PC-3 (cell line): ENCODE measurements at regions not wholly inside any gene's neighbourhood (a gene's known extent, or its start where the extent isn't known, plus 50 kb on each side); places are given as distances from the start of the nearest gene placed in this dataset.

Experiments used
- ATAC-seq: fragments of 200-7000 bp; cut with Tn5 transposase; 2 replicates; pipeline ENCODE4 v1.9.1; 2020; ENCODE audit warnings: mild to moderate bottlenecking, moderate library complexity
- BruUV-seq: library from RNA; stranded (reverse); fragments of 400-500 nt; replicated peaks from 2 replicates; lab custom pipeline; 2021; lab: Mats Ljungman, UMichigan
- CTCF ChIA-PET: fragments of 300-600 bp; sonication (Branson Sonifier 250); formaldehyde crosslinking; loops from one replicate; lab custom pipeline; 2022; ENCODE audit warnings: antibody characterized with exemption; lab: Charles Lee
- POLR2A ChIA-PET: fragments of 300-600 bp; sonication (Branson Sonifier 250); formaldehyde crosslinking; loops from one replicate; lab custom pipeline; 2022; ENCODE audit warnings: antibody characterized with exemption; ENCODE audit not compliant: unreplicated experiment; lab: Charles Lee
- DNase-seq: peaks from one replicate; pipeline ENCODE4 v3.0.0-alpha.2; 2015
- H2AFZ ChIP-seq: fragments of 300-600 bp; sonication (generic); 2 replicates; pipeline ENCODE4 v1.6.0; 2016; ENCODE audit warnings: antibody characterized with exemption, low read length
- H3F3A ChIP-seq: fragments of 300-600 bp; sonication (generic); one replicate; pipeline ENCODE4 v1.6.0; 2017; ENCODE audit warnings: antibody characterized with exemption, low read length, control low read depth, mild to moderate bottlenecking; ENCODE audit not compliant: unreplicated experiment
- H3K27ac ChIP-seq: fragments of 300-600 bp; sonication (generic); 2 replicates; pipeline ENCODE4 v1.5.1; 2016; ENCODE audit warnings: mild to moderate bottlenecking, low read length
- H3K27me3 ChIP-seq: fragments of 300-600 bp; sonication (generic); 2 replicates; pipeline ENCODE4 v1.6.1; 2016; ENCODE audit warnings: low read length, mixed read lengths
- H3K36me3 ChIP-seq: fragments of 300-600 bp; sonication (generic); 2 replicates; pipeline ENCODE4 v1.6.1; 2016; ENCODE audit warnings: low read depth, mixed run types, low read length, mixed read lengths
- H3K4me1 ChIP-seq: fragments of 300-600 bp; sonication (generic); 2 replicates; pipeline ENCODE4 v1.5.1; 2016; ENCODE audit warnings: low read length; ENCODE audit not compliant: insufficient read depth
- H3K4me2 ChIP-seq: fragments of 300-600 bp; sonication (generic); 2 replicates; pipeline ENCODE4 v1.6.0; 2016; ENCODE audit warnings: low read length
- H3K4me3 ChIP-seq: fragments of 300-600 bp; sonication (generic); 2 replicates; pipeline ENCODE4 v1.5.1; 2016; ENCODE audit warnings: mild to moderate bottlenecking, low read length, mixed read lengths
- H3K79me2 ChIP-seq: fragments of 300-600 bp; sonication (generic); 2 replicates; pipeline ENCODE4 v1.6.1; 2017; ENCODE audit warnings: low read length, mixed read lengths
- H3K9ac ChIP-seq: fragments of 300-600 bp; sonication (generic); 2 replicates; pipeline ENCODE4 v1.6.0; 2016; ENCODE audit warnings: mild to moderate bottlenecking, low read length
- H3K9me2 ChIP-seq: fragments of 300-600 bp; sonication (generic); replicated peaks from 2 replicates; pipeline ENCODE4 v1.6.1; 2016; ENCODE audit warnings: mixed run types, low read length, mixed read lengths
- H3K9me3 ChIP-seq: fragments of 300-600 bp; sonication (generic); 2 replicates; pipeline ENCODE4 v1.6.1; 2016; ENCODE audit warnings: low read length, mixed read lengths
- H4K20me1 ChIP-seq: fragments of 300-600 bp; sonication (generic); 2 replicates; pipeline ENCODE4 v1.6.1; 2016; ENCODE audit warnings: low read length, mixed read lengths
- EZH2 ChIP-seq: fragments of 300-600 bp; sonication (generic); IDR thresholded peaks from one replicate; pipeline ENCODE4 v1.6.1; 2017; ENCODE audit warnings: antibody characterized with exemption, mild to moderate bottlenecking, low read length; ENCODE audit not compliant: unreplicated experiment
- EZH2phosphoT487 ChIP-seq: fragments of 300-600 bp; sonication (generic); IDR thresholded peaks from 2 replicates; pipeline ENCODE4 v1.6.1; 2018; ENCODE audit warnings: mild to moderate bottlenecking, antibody characterized with exemption, low read length, borderline replicate concordance
- intact Hi-C: fragments of 100-400 bp; cut with micrococcal nuclease; formaldehyde crosslinking; loops from 2 replicates; pipeline ENCODE4 v1.9.0; 2023
- TF ChIP-seq, protein P1 (sequence below): fragments of 300-600 bp; sonication (generic); conservative IDR thresholded peaks from 2 replicates; pipeline ENCODE4 v1.5.1; 2017; ENCODE audit warnings: antibody characterized with exemption, low read depth, mild to moderate bottlenecking, low read length

- no peaks in the 10 kb centered on the region for H3K79me2 ChIP-seq
- no peaks in the 10 kb centered on the region for H3K9me2 ChIP-seq
- DNase-seq (no peak), ATAC-seq (no peak)
- H3K27me3 ChIP-seq = peaks cover 28% of the 10 kb centered on the region
- ChIA-PET CTCF (no interaction called here), POLR2A (no interaction called here)
- no peak overlapping the region for H3K4me2 ChIP-seq
- H3K4me1 ChIP-seq = no peaks in the 10 kb centered on the region
- H3K9me3 ChIP-seq = no peaks in the 10 kb centered on the region
- no peak overlapping the region for H3K9ac ChIP-seq
- no peaks in the 10 kb centered on the region for H4K20me1 ChIP-seq
- no peak overlapping the region for H3K27ac ChIP-seq
- no peak overlapping the region for H3K4me3 ChIP-seq
- intact Hi-C loops = no loop called here
- H2AFZ ChIP-seq = no peak overlapping the region
- no peaks in the 10 kb centered on the region for H3K36me3 ChIP-seq
- BruUV-seq = no TSS peak
- H3F3A ChIP-seq = no peaks in the 10 kb centered on the region
- no peak for TF ChIP-seq EZH2
- TF ChIP-seq, protein P1, sequence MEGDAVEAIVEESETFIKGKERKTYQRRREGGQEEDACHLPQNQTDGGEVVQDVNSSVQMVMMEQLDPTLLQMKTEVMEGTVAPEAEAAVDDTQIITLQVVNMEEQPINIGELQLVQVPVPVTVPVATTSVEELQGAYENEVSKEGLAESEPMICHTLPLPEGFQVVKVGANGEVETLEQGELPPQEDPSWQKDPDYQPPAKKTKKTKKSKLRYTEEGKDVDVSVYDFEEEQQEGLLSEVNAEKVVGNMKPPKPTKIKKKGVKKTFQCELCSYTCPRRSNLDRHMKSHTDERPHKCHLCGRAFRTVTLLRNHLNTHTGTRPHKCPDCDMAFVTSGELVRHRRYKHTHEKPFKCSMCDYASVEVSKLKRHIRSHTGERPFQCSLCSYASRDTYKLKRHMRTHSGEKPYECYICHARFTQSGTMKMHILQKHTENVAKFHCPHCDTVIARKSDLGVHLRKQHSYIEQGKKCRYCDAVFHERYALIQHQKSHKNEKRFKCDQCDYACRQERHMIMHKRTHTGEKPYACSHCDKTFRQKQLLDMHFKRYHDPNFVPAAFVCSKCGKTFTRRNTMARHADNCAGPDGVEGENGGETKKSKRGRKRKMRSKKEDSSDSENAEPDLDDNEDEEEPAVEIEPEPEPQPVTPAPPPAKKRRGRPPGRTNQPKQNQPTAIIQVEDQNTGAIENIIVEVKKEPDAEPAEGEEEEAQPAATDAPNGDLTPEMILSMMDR = no peak
- TF ChIP-seq EZH2phosphoT487 = no peak
Measured at GRCh38 chr18:78105611-78106010, 856.0 kb downstream of the GALR1 start.

DNA sequence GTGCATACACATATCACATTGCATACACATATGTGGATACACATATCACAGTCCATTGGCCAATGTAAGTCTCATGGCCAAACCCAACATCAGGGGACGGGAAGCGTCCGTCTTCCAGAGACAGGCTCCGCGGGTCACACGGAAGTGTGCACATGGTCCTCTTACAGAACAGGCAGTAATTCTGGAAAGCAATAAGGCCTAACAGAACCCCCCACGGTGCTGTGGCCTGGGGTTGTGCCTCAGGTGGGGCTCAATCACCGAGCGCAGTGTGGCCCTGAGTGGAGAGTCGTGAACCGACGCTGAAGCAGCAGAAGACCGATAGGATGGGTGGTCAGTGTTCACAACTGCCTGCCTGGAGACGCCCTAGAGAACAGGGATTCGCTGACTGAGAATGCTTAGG is 857.3 kb downstream of the GALR1 start:
- POLR2A ChIA-PET = no interaction called here
- CTCF ChIA-PET = no interaction called here

DNA sequence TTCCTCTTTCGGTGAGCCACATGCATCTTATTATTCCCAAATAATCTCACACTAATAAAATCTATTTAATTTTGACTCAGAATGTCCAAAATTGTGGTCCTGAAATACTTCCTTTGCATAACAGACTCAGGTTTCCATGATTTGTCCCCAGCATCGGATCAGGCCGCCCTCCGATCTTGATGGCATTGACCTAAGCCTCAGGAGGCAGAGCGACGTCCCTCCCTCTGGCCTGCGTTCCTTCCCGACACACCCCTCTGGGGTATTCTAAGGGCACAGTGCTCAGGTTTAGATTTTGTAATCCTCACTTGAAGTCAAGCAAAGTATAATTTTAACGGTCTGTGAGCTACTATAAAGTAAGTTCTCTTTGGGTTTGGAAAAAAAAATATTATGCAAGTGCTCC is 857.7 kb downstream of the GALR1 start:
- Histone ChIP-seq H3K27ac (no peak overlapping the region), H3K27me3 (peaks cover 43% of the 10 kb centered on the region), H4K20me1 (no peaks in the 10 kb centered on the region), H3K4me3 (no peak overlapping the region), H3F3A (no peaks in the 10 kb centered on the region), H3K79me2 (no peaks in the 10 kb centered on the region), H3K9ac (no peak overlapping the region), H3K4me1 (no peaks in the 10 kb centered on the region), H2AFZ (no peak overlapping the region), H3K36me3 (no peaks in the 10 kb centered on the region), H3K9me2 (no peaks in the 10 kb centered on the region), H3K9me3 (no peaks in the 10 kb centered on the region), H3K4me2 (no peak overlapping the region)
- TF ChIP-seq, protein P1 = no peak
- CTCF ChIA-PET = no interaction called here
- POLR2A ChIA-PET = no interaction called here
- BruUV-seq = no TSS peak
- intact Hi-C loops = no loop called here
- ATAC-seq (no peak), DNase-seq (no peak)

More for the DNA sequence above, 857.3 kb downstream of the GALR1 start:
- Histone ChIP-seq H3K4me1 (no peaks in the 10 kb centered on the region), H3K9me3 (no peaks in the 10 kb centered on the region), H3K9ac (no peak overlapping the region), H3K4me3 (no peak overlapping the region), H3K9me2 (no peaks in the 10 kb centered on the region), H3K36me3 (no peaks in the 10 kb centered on the region), H3K27ac (no peak overlapping the region), H4K20me1 (no peaks in the 10 kb centered on the region), H3K27me3 (peaks cover 39% of the 10 kb centered on the region), H3K79me2 (no peaks in the 10 kb centered on the region), H3F3A (no peaks in the 10 kb centered on the region), H3K4me2 (no peak overlapping the region), H2AFZ (no peak overlapping the region)
- intact Hi-C loops = no loop called here
- no peak for ATAC-seq
- no peak for DNase-seq
- TF ChIP-seq, protein P1 = no peak
- no peak for TF ChIP-seq EZH2
- TF ChIP-seq EZH2phosphoT487 = no peak
- BruUV-seq = no TSS peak
